Mucosa of descending colon (tissue), 3 donors: ENCODE measurements at regions not wholly inside any gene's neighbourhood (a gene's known extent, or its start where the extent isn't known, plus 50 kb on each side); places are given as distances from the start of the nearest gene placed in this dataset.

ENCODE experiments used
- ATAC-seq: fragments of 200-7000 bp; cut with Tn5 transposase; one replicate; pipeline ENCODE4 v1.9.1; 2020; ENCODE audit warnings: mild to moderate bottlenecking, moderate library complexity
- DNase-seq, 3 donors: peaks; one replicate each; pipeline ENCODE4 v3.0.0-alpha.2; 2020
- H3K36me3 ChIP-seq: fragments of 200-600 bp; one replicate; pipeline ENCODE4 v1.8.0; 2021; ENCODE audit warnings: low read depth, mild to moderate bottlenecking
- H3K4me1 ChIP-seq: fragments of 200-600 bp; one replicate; pipeline ENCODE4 v1.8.0; 2021; ENCODE audit warnings: low read depth, mild to moderate bottlenecking
- H3K4me3 ChIP-seq: fragments of 200-600 bp; one replicate; pipeline ENCODE4 v1.8.0; 2021; ENCODE audit warnings: mild to moderate bottlenecking
- H3K9me3 ChIP-seq: fragments of 200-600 bp; one replicate; pipeline ENCODE4 v1.8.0; 2021; ENCODE audit warnings: mild to moderate bottlenecking
- CTCF ChIP-seq: fragments of 200-600 bp; IDR thresholded peaks from one replicate; pipeline ENCODE4 v1.8.0; 2022; ENCODE audit warnings: antibody characterized with exemption, mild to moderate bottlenecking
- intact Hi-C, 2 donors: fragments of 100-400 bp; cut with DNase I in 1 of 2; cut with micrococcal nuclease in 1 of 2; formaldehyde crosslinking; loops; one replicate each; pipeline versions ENCODE4 v1.11.0 to v1.11.1; 2022; cut with DNase I, micrococcal nuclease
- donor health status: DM: no; HTN: no; CAD: no; lungs with moderate emphysema.
- donor health status: DM: no; HTN: no; CAD: no.
- donor health status: DM: no; HTN: yes; CAD: no.

DNA sequence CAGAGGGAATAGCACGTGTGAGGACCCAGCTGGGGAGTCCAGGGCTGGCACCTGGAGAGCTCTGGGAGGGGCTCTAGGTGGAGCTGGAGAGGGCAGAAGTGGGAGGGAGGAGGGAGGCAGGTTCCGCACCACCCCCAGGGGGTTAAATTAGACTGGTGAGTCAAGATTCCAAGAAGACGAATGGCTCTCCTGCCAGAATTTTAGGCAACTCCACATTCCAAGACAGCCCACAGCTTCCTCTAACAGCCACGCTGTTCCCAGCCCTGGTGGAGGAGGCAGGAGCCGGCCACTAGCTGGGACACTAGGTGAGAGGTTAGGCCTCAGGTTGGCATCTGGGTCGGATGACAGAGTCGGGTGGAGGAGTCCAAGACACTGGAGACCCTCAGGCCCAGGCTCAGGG lies 60.2 kb downstream of the TFAP2C start:
- peak; percentile 47 for ATAC-seq
- intact Hi-C loops = no loop called here

DNA sequence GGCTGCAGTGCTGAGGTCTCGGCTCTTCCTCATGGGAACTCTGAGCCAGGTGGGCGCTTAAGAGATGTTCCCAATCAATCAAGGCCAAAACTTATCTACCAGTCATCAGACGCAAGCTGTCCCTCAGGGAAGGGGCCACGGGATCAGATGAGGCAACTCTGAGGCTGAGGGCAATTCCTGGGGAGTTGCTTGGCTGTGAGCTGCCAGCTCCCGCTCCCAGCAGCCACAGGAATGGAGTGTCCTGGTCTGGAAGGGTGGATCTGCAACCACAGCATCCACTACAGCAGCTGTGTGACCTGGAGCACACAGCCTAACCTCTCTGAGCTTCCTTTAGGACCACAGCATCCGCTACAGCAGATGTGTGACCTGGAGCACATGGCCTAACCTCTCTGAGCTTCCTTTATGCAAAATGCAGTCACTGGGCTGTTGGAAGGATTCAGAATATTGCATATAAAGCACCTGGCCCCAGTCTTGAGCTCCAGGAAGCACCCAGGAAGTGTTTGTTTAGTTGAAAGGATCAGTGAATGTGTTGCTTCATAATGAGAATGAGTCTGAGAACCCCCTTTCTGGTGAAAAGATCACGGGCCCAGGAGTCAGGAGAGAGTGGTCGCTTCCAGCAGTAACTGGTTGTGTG lies 60.9 kb downstream of the TFAP2C start:
- peaks cover 4% of the 10 kb centered on the region for H3K4me1 ChIP-seq
- ATAC-seq (peak; percentile 35), DNase-seq (no peak)
- TF ChIP-seq CTCF = no peak
- H3K9me3 ChIP-seq = no peaks in the 10 kb centered on the region
- H3K4me3 ChIP-seq = no peak overlapping the region
- intact Hi-C loops = no loop called here
- no peaks in the 10 kb centered on the region for H3K36me3 ChIP-seq

More for the DNA sequence above, 60.2 kb downstream of the TFAP2C start:
- H3K36me3 ChIP-seq = no peaks in the 10 kb centered on the region
- H3K4me1 ChIP-seq = peaks cover 4% of the 10 kb centered on the region
- no peak for DNase-seq
- no peak overlapping the region for H3K4me3 ChIP-seq
- H3K9me3 ChIP-seq = no peaks in the 10 kb centered on the region
- no peak for TF ChIP-seq CTCF

- Histone ChIP-seq H3K4me1 (peaks cover 4% of the 10 kb centered on the region), H3K4me3 (no peak overlapping the region), H3K9me3 (no peaks in the 10 kb centered on the region), H3K36me3 (no peaks in the 10 kb centered on the region)
- intact Hi-C loops = no loop called here
- ATAC-seq (peak; percentile 79), DNase-seq (peak; percentile 42 to 55 (median 45))
- no peak for TF ChIP-seq CTCF
Measured at GRCh38 chr20:56690531-56691175, 61.5 kb downstream of the TFAP2C start.

- Histone ChIP-seq H3K36me3 (no peaks in the 10 kb centered on the region), H3K4me1 (peaks cover 4% of the 10 kb centered on the region), H3K4me3 (no peak overlapping the region), H3K9me3 (no peaks in the 10 kb centered on the region)
- intact Hi-C loops = no loop called here
- ATAC-seq (no peak), DNase-seq (no peak)
- TF ChIP-seq CTCF = no peak
Measured at GRCh38 chr20:56691325-56691998, 62.4 kb downstream of the TFAP2C start.

GRCh38 chr20:56693217-56693616 lies 64.1 kb downstream of the TFAP2C start:
- no peaks in the 10 kb centered on the region for H3K9me3 ChIP-seq
- intact Hi-C loops = no loop called here
- no peak for ATAC-seq
- no peak for TF ChIP-seq CTCF
- H3K4me1 ChIP-seq = peaks cover 4% of the 10 kb centered on the region
- H3K4me3 ChIP-seq = no peak overlapping the region
- DNase-seq = no peak
- H3K36me3 ChIP-seq = no peaks in the 10 kb centered on the region
